ENCODE measurements at regions not wholly inside any gene's neighbourhood (a gene's known extent, or its start where the extent isn't known, plus 50 kb on each side); places are given as distances from the start of the nearest gene placed in this dataset.

DNA sequence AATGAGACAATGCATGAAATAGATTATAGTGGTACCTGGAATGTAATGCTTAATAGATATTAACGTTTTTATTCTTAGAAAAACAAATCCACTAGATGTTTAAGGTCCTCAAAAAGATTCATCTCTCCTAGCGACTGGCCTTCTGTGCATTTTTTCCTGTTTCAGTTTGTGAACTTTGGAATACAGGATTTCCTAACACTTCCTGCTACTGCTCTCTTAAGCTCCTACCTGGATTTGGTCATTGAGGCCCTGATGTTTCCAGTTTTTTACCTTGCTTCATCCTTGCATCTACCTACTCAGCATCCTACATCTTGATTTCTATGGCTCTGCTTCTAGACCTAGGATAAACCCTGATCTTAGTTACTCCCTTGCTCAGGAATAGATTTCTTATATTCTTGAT lies 188.4 kb downstream of the ABCC12 start (continued):
- TF ChIP-seq NANOG (IDR thresholded peaks at IDR 0.05; ENCODE audit: borderline replicate concordance): no peak
- TF ChIP-seq POLR2AphosphoS5 (IDR thresholded peaks at IDR 0.05; ENCODE audit: low read depth): no peak
- no peak for TF ChIP-seq EZH2 (IDR thresholded peaks at IDR 0.05; ENCODE audit: low read depth, unreplicated experiment)
- TF ChIP-seq ZNF114 (CRISPR knock-in tag; IDR thresholded peaks at IDR 0.05): no peak

DNA sequence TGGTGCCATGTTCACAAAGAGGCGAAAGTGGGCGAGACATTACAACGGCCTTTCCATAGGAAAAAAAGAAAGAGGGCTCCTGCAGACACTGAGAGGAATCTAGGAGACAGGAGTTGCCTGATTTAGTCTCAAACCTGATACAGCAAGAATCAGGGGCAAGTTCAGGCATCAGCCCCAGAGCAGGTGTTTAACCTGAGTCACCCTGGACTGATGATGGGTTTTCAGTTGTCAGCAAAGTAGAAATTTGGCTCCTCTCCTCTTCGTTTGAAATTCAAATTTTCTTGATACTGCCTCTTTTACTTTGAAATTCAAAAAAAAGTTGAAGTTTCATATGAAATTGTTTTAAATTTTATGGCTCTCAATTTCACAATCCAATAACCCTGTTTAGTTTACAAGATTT lies 189.5 kb downstream of the ABCC12 start:
- Histone ChIP-seq H2AFZ (no peak overlapping the region), H3K79me2 (replicated peaks; ENCODE audit: insufficient read depth) (no peaks in the 10 kb centered on the region), H3K27me3 (ENCODE audit: insufficient read depth) (no peaks in the 10 kb centered on the region), H3K27ac (ENCODE audit: low read depth) (no peak overlapping the region), H3K9me2 (ENCODE audit: insufficient read depth) (no peaks in the 10 kb centered on the region), H3F3A (replicated peaks; ENCODE audit: low read depth) (no peaks in the 10 kb centered on the region), H3K4me2 (no peak overlapping the region), H4K20me1 (replicated peaks; ENCODE audit: insufficient read depth) (no peaks in the 10 kb centered on the region), H3K36me3 (ENCODE audit: insufficient read depth) (no peaks in the 10 kb centered on the region), H3K4me1 (ENCODE audit: insufficient read depth) (peaks cover 8% of the 10 kb centered on the region; the same call in 1 of the 2 replicates), H3K4me3 (no peak overlapping the region)
- no peak for DNase-seq (ENCODE audit: low spot score)
- H3K9me3 Mint-ChIP-seq: no peaks in the 10 kb centered on the region
- peaks cover 15% of the 10 kb centered on the region for H3K4me1 Mint-ChIP-seq
- H3K4me3 Mint-ChIP-seq: no peak overlapping the region
- peaks cover 4% of the 10 kb centered on the region for H3K27me3 Mint-ChIP-seq (ENCODE audit: insufficient read depth, low read depth, poor library complexity)
- H3K36me3 Mint-ChIP-seq (ENCODE audit: low read depth): no peaks in the 10 kb centered on the region
- ATAC-seq: no peak
- TF ChIP-seq, protein P1, sequence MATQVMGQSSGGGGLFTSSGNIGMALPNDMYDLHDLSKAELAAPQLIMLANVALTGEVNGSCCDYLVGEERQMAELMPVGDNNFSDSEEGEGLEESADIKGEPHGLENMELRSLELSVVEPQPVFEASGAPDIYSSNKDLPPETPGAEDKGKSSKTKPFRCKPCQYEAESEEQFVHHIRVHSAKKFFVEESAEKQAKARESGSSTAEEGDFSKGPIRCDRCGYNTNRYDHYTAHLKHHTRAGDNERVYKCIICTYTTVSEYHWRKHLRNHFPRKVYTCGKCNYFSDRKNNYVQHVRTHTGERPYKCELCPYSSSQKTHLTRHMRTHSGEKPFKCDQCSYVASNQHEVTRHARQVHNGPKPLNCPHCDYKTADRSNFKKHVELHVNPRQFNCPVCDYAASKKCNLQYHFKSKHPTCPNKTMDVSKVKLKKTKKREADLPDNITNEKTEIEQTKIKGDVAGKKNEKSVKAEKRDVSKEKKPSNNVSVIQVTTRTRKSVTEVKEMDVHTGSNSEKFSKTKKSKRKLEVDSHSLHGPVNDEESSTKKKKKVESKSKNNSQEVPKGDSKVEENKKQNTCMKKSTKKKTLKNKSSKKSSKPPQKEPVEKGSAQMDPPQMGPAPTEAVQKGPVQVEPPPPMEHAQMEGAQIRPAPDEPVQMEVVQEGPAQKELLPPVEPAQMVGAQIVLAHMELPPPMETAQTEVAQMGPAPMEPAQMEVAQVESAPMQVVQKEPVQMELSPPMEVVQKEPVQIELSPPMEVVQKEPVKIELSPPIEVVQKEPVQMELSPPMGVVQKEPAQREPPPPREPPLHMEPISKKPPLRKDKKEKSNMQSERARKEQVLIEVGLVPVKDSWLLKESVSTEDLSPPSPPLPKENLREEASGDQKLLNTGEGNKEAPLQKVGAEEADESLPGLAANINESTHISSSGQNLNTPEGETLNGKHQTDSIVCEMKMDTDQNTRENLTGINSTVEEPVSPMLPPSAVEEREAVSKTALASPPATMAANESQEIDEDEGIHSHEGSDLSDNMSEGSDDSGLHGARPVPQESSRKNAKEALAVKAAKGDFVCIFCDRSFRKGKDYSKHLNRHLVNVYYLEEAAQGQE (IDR thresholded peaks at IDR 0.05; ENCODE audit: unreplicated experiment): no peak
- TF ChIP-seq POLR2AphosphoS5 (IDR thresholded peaks at IDR 0.05; ENCODE audit: low read depth): no peak
- TF ChIP-seq, protein P2, sequence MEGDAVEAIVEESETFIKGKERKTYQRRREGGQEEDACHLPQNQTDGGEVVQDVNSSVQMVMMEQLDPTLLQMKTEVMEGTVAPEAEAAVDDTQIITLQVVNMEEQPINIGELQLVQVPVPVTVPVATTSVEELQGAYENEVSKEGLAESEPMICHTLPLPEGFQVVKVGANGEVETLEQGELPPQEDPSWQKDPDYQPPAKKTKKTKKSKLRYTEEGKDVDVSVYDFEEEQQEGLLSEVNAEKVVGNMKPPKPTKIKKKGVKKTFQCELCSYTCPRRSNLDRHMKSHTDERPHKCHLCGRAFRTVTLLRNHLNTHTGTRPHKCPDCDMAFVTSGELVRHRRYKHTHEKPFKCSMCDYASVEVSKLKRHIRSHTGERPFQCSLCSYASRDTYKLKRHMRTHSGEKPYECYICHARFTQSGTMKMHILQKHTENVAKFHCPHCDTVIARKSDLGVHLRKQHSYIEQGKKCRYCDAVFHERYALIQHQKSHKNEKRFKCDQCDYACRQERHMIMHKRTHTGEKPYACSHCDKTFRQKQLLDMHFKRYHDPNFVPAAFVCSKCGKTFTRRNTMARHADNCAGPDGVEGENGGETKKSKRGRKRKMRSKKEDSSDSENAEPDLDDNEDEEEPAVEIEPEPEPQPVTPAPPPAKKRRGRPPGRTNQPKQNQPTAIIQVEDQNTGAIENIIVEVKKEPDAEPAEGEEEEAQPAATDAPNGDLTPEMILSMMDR (conservative IDR thresholded peaks at IDR 0.05; ENCODE audit: low read depth in 2 of 2): no peak
- no peak for TF ChIP-seq NANOG (IDR thresholded peaks at IDR 0.05; ENCODE audit: borderline replicate concordance)
- no peak for TF ChIP-seq CREB1 (CRISPR knock-in tag; IDR thresholded peaks at IDR 0.05; ENCODE audit: low read depth)
- no peak for TF ChIP-seq ZNF331 (CRISPR knock-in tag; IDR thresholded peaks at IDR 0.05; ENCODE audit: low read depth)
- TF ChIP-seq ZNF114 (CRISPR knock-in tag; IDR thresholded peaks at IDR 0.05): no peak
- TF ChIP-seq EZH2phosphoT487 (IDR thresholded peaks at IDR 0.05; ENCODE audit: unreplicated experiment): no peak
- no peak overlapping the region for H3K27ac Mint-ChIP-seq
